Astrocyte (in vitro differentiated cells and primary cell): ENCODE measurements at regions not wholly inside any gene's neighbourhood (a gene's known extent, or its start where the extent isn't known, plus 50 kb on each side); places are given as distances from the start of the nearest gene placed in this dataset.

Experiments used
- EZH2 ChIP-seq: IDR thresholded peaks from 2 replicates; pipeline ENCODE4 v1.6.1; 2012; ENCODE audit warnings: mild to moderate bottlenecking, low read length, inconsistent platforms; ENCODE audit not compliant: insufficient read depth
- TF ChIP-seq, protein P1 (sequence below): IDR thresholded peaks from 2 replicates; pipeline ENCODE4 v1.5.1; 2011; ENCODE audit warnings: low read depth, mild to moderate bottlenecking, inconsistent platforms, low read length, moderate library complexity; ENCODE audit not compliant: insufficient read depth

- TF ChIP-seq EZH2 = no peak
- TF ChIP-seq, protein P1, sequence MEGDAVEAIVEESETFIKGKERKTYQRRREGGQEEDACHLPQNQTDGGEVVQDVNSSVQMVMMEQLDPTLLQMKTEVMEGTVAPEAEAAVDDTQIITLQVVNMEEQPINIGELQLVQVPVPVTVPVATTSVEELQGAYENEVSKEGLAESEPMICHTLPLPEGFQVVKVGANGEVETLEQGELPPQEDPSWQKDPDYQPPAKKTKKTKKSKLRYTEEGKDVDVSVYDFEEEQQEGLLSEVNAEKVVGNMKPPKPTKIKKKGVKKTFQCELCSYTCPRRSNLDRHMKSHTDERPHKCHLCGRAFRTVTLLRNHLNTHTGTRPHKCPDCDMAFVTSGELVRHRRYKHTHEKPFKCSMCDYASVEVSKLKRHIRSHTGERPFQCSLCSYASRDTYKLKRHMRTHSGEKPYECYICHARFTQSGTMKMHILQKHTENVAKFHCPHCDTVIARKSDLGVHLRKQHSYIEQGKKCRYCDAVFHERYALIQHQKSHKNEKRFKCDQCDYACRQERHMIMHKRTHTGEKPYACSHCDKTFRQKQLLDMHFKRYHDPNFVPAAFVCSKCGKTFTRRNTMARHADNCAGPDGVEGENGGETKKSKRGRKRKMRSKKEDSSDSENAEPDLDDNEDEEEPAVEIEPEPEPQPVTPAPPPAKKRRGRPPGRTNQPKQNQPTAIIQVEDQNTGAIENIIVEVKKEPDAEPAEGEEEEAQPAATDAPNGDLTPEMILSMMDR = no peak
Measured at GRCh38 chr3:28958656-28959055, 322.2 kb upstream of the RBMS3 start.
